Esophagus muscularis mucosa (tissue), 4 donors: ENCODE measurements at regions not wholly inside any gene's neighbourhood (a gene's known extent, or its start where the extent isn't known, plus 50 kb on each side); places are given as distances from the start of the nearest gene placed in this dataset.

Experiments used
- DNase-seq: peaks from one replicate; pipeline ENCODE4 v3.0.0-alpha.2; 2017; ENCODE audit errors: extremely low spot score
- H3K27ac ChIP-seq, 4 donors: fragments of 200-600 bp; sonication (generic); replicated peaks in 1 of 4; 1 replicate in 3 of 4; 2 replicates in 1 of 4; pipeline ENCODE4 v1.5.1; 2016 to 2019; ENCODE audit warnings: mild to moderate bottlenecking in 1 of 4
- H3K27me3 ChIP-seq, 4 donors: fragments of 200-600 bp; sonication (generic); one replicate each; pipeline versions ENCODE4 v1.5.1 to v1.6.0; 2016 to 2019
- H3K36me3 ChIP-seq, 4 donors: fragments of 200-600 bp; sonication (generic); one replicate each; pipeline ENCODE4 v1.5.1; 2016 to 2019
- H3K4me1 ChIP-seq, 4 donors: fragments of 200-600 bp; sonication (generic); one replicate each; pipeline ENCODE4 v1.5.1; 2016 to 2019
- H3K4me3 ChIP-seq, 4 donors: fragments of 200-600 bp; sonication (generic); 1 replicate in 2 of 4; 2 replicates in 2 of 4; pipeline ENCODE4 v1.5.1; 2016 to 2019; ENCODE audit warnings: mild to moderate bottlenecking in 4 of 4, moderate library complexity in 1 of 4
- H3K9me3 ChIP-seq, 4 donors: fragments of 200-600 bp; sonication (generic); 1 replicate in 3 of 4; 2 replicates in 1 of 4; pipeline ENCODE4 v1.5.1; 2016 to 2019
- CTCF ChIP-seq, 3 experiments: fragments of 200-600 bp in 2 of 3; fragments of 450-650 bp in 1 of 3; sonication (generic) in 2 of 3; IDR thresholded peaks; one replicate each; pipeline ENCODE4 v1.5.1; 2017 to 2019; ENCODE audit warnings: antibody characterized with exemption in 3 of 3, mild to moderate bottlenecking in 2 of 3, moderate library complexity in 1 of 3
- EP300 ChIP-seq: sonication (generic); formaldehyde crosslinking; IDR thresholded peaks from one replicate; pipeline ENCODE4 v1.6.1; 2017; ENCODE audit warnings: antibody characterized with exemption
- POLR2A ChIP-seq: fragments of 450-650 bp; IDR thresholded peaks from one replicate; pipeline ENCODE4 v1.6.1; 2017; ENCODE audit warnings: antibody characterized with exemption, moderate library complexity, mild to moderate bottlenecking, low read depth
- POLR2AphosphoS5 ChIP-seq, 2 donors: sonication (generic); formaldehyde crosslinking; IDR thresholded peaks; one replicate each; pipeline ENCODE4 v1.6.1; 2017; ENCODE audit warnings: antibody characterized with exemption in 2 of 2
- WGBS: methylation state at CpG from one replicate; pipeline ENCODE4 v1.1.5; 2018; 5-methylcytosine and 5-hydroxymethylcytosine counted together
- intact Hi-C: fragments of 100-400 bp; cut with DNase I; formaldehyde crosslinking; loops from one replicate; pipeline ENCODE4 v1.15.1; 2023

- no peaks in the 10 kb centered on the region for H3K4me1 ChIP-seq
- H3K4me3 ChIP-seq: no peak overlapping the region
- no peaks in the 10 kb centered on the region for H3K27me3 ChIP-seq
- no peaks in the 10 kb centered on the region for H3K36me3 ChIP-seq
- H3K9me3 ChIP-seq: no peaks in the 10 kb centered on the region
- no peak for DNase-seq
- WGBS: 86% methylated on average over 1 of the region's 1 CpG
- TF ChIP-seq POLR2AphosphoS5 (IDR thresholded peaks at IDR 0.05) (no peak), POLR2A (no peak), EP300 (no peak), CTCF (IDR thresholded peaks at IDR 0.05) (no peak)
- H3K27ac ChIP-seq: no peak overlapping the region
- intact Hi-C loops: no loop called here
These were observed 281.3 kb downstream of the ZNF248 start for GRCh38 chr10:37576154-37576553.

GRCh38 chr10:37572206-37572605, 285.2 kb downstream of the ZNF248 start:
- Histone ChIP-seq H3K4me1 (no peaks in the 10 kb centered on the region), H3K4me3 (no peak overlapping the region), H3K27me3 (no peaks in the 10 kb centered on the region), H3K9me3 (peaks cover 0 to 13% (median 2%) of the 10 kb centered on the region in 4 donors), H3K36me3 (no peaks in the 10 kb centered on the region), H3K27ac (no peak overlapping the region)
- TF ChIP-seq EP300 (no peak), POLR2A (no peak), CTCF (IDR thresholded peaks at IDR 0.05) (no peak), POLR2AphosphoS5 (IDR thresholded peaks at IDR 0.05) (no peak)
- 39% methylated on average over 3 of the region's 3 CpGs for WGBS
- intact Hi-C loops: no loop called here
- DNase-seq: no peak

GRCh38 chr10:37566332-37566731, 291.1 kb downstream of the ZNF248 start:
- Histone ChIP-seq H3K4me3 (no peak overlapping the region), H3K27ac (no peak overlapping the region), H3K27me3 (no peaks in the 10 kb centered on the region), H3K4me1 (no peaks in the 10 kb centered on the region), H3K36me3 (no peaks in the 10 kb centered on the region), H3K9me3 (peaks cover 0 to 13% (median 2%) of the 10 kb centered on the region in 4 donors)
- 73% methylated on average over 6 of the region's 6 CpGs for WGBS
- TF ChIP-seq POLR2AphosphoS5 (IDR thresholded peaks at IDR 0.05) (no peak), POLR2A (no peak), CTCF (IDR thresholded peaks at IDR 0.05) (no peak), EP300 (no peak)
- no peak for DNase-seq
- intact Hi-C loops: no loop called here

- H3K4me1 ChIP-seq: no peaks in the 10 kb centered on the region
- H3K27me3 ChIP-seq: no peaks in the 10 kb centered on the region
- DNase-seq: no peak
- intact Hi-C loops: no loop called here
- no peaks in the 10 kb centered on the region for H3K9me3 ChIP-seq
- TF ChIP-seq EP300: no peak
- TF ChIP-seq CTCF (IDR thresholded peaks at IDR 0.05): no peak
- TF ChIP-seq POLR2AphosphoS5 (IDR thresholded peaks at IDR 0.05): no peak
- TF ChIP-seq POLR2A: no peak
- H3K36me3 ChIP-seq: no peaks in the 10 kb centered on the region
- 70% methylated on average over 3 of the region's 3 CpGs for WGBS
- no peak overlapping the region for H3K27ac ChIP-seq
- no peak overlapping the region for H3K4me3 ChIP-seq
These were observed 293.7 kb downstream of the ZNF248 start for GRCh38 chr10:37563715-37564108.

GRCh38 chr10:37563107-37563714, 294.2 kb downstream of the ZNF248 start:
- DNase-seq: no peak
- intact Hi-C loops: no loop called here
- WGBS: 71% methylated on average over 1 of the region's 1 CpG
- no peaks in the 10 kb centered on the region for H3K36me3 ChIP-seq
- no peaks in the 10 kb centered on the region for H3K27me3 ChIP-seq
- H3K4me3 ChIP-seq: no peak overlapping the region
- no peak overlapping the region for H3K27ac ChIP-seq
- H3K4me1 ChIP-seq: no peaks in the 10 kb centered on the region
- no peaks in the 10 kb centered on the region for H3K9me3 ChIP-seq
- TF ChIP-seq CTCF (IDR thresholded peaks at IDR 0.05): no peak
- TF ChIP-seq EP300: no peak
- TF ChIP-seq POLR2A: no peak
- no peak for TF ChIP-seq POLR2AphosphoS5 (IDR thresholded peaks at IDR 0.05)
